ENCODE measurements at regions not wholly inside any gene's neighbourhood (a gene's known extent, or its start where the extent isn't known, plus 50 kb on each side); places are given as distances from the start of the nearest gene placed in this dataset.

- CTCF ChIA-PET (ENCODE audit: partially characterized antibody) = no interaction called here
- Histone ChIP-seq H3K27me3 (replicated peaks in 1 of 4; ENCODE audit: control insufficient read depth in 3 of 4, extremely low read depth in 1 of 4, insufficient read depth in 3 of 4, low read length in 3 of 4) (no peaks in the 10 kb centered on the region), H3K18ac (ENCODE audit: extremely low read depth, low read length) (no peak overlapping the region), H2AFZ (ENCODE audit: low read length) (no peak overlapping the region), H3K14ac (ENCODE audit: insufficient read length) (no peak overlapping the region), H3K23me2 (ENCODE audit: low read depth, low read length) (no peaks in the 10 kb centered on the region), H2BK20ac (ENCODE audit: low read length) (no peak overlapping the region), H2BK120ac (replicated peaks; ENCODE audit: low read depth, low read length) (no peak overlapping the region), H3K56ac (replicated peaks; ENCODE audit: insufficient read length, low read depth, low read length) (no peak overlapping the region), H4K20me1 (replicated peaks in 1 of 2; ENCODE audit: control insufficient read depth in 1 of 2, insufficient read depth in 2 of 2, low read length in 2 of 2) (no peaks in the 10 kb centered on the region), H3K4ac (replicated peaks; ENCODE audit: insufficient read length, low read depth, low read length) (no peak overlapping the region), H3K79me1 (ENCODE audit: low read depth, low read length) (no peaks in the 10 kb centered on the region), H3K27ac (ENCODE audit: low read depth, low read length) (no peak overlapping the region), H3K4me1 (replicated peaks in 1 of 4; ENCODE audit: control insufficient read depth in 3 of 4, insufficient read depth in 4 of 4, low read length in 3 of 4) (no peaks in the 10 kb centered on the region), H3K36me3 (ENCODE audit: control insufficient read depth in 2 of 4, insufficient read depth in 4 of 4, low read length in 3 of 4) (no peaks in the 10 kb centered on the region), H2AK5ac (ENCODE audit: low read depth, low read length) (no peak overlapping the region), H4K91ac (replicated peaks; ENCODE audit: insufficient read length, low read length) (no peak overlapping the region), H2BK12ac (ENCODE audit: low read depth, low read length) (no peak overlapping the region), H3K4me2 (ENCODE audit: insufficient read depth in 1 of 2, low read depth in 2 of 2, low read length in 2 of 2) (no peak overlapping the region), H3K79me2 (ENCODE audit: control insufficient read depth in 1 of 2, insufficient read depth in 2 of 2, low read length in 2 of 2) (no peaks in the 10 kb centered on the region), H2BK5ac (ENCODE audit: low read depth, low read length) (no peak overlapping the region), H4K5ac (ENCODE audit: insufficient read length, low read depth, low read length) (no peak overlapping the region), H4K8ac (ENCODE audit: extremely low read depth, insufficient read depth, low read length) (no peak overlapping the region), H2BK15ac (ENCODE audit: low read length) (no peak overlapping the region), H3K23ac (ENCODE audit: insufficient read length) (no peak overlapping the region), H3K9ac (replicated peaks in 1 of 4; ENCODE audit: extremely low read depth in 1 of 4, low read depth in 3 of 4, low read length in 3 of 4) (no peak overlapping the region), H3K9me3 (ENCODE audit: insufficient read depth in 2 of 2, low read depth in 1 of 2, low read length in 1 of 2) (no peaks in the 10 kb centered on the region), H3K4me3 (ENCODE audit: extremely low read depth in 1 of 4, insufficient read depth in 2 of 4, low read depth in 3 of 4, low read length in 4 of 4) (no peak overlapping the region)
- TF ChIP-seq HDAC6 (IDR thresholded peaks at IDR 0.05; ENCODE audit: low read depth, low read length) = no peak
- TF ChIP-seq, protein P1, sequence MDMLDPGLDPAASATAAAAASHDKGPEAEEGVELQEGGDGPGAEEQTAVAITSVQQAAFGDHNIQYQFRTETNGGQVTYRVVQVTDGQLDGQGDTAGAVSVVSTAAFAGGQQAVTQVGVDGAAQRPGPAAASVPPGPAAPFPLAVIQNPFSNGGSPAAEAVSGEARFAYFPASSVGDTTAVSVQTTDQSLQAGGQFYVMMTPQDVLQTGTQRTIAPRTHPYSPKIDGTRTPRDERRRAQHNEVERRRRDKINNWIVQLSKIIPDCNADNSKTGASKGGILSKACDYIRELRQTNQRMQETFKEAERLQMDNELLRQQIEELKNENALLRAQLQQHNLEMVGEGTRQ (IDR thresholded peaks at IDR 0.05; ENCODE audit: low read length) = no peak
- no peak for TF ChIP-seq MAX (IDR thresholded peaks at IDR 0.05)
- TF ChIP-seq BRCA1 (IDR thresholded peaks at IDR 0.05; ENCODE audit: low read depth, low read length) = no peak
- no peak for TF ChIP-seq POLR2AphosphoS5 (IDR thresholded peaks at IDR 0.05; ENCODE audit: low read depth, low read length)
- DNase-seq (ENCODE audit: low read depth in 1 of 2, low spot score in 2 of 2) (no peak), FAIRE-seq (no peak)
- 85% methylated on average over 6 of the region's 6 CpGs; no CpG with 5 or more reads in 1 of the 2 experiments for WGBS, 2 experiments (ENCODE audit: extremely low coverage in 1 of 2, insufficient coverage in 1 of 2, insufficient read length in 1 of 2, insufficient replicate concordance in 2 of 2, low coverage in 1 of 2, low lambda C conversion rate in 2 of 2, missing lambda C conversion rate in 1 of 2)
- POLR2A ChIA-PET (ENCODE audit: partially characterized antibody) = no interaction called here
These were observed 482.3 kb upstream of the MANEA start for GRCh38 chr6:95094751-95095663.
